GM18519 (cell line): ENCODE measurements at regions not wholly inside any gene's neighbourhood (a gene's known extent, or its start where the extent isn't known, plus 50 kb on each side); places are given as distances from the start of the nearest gene placed in this dataset.
"Not testable (repeated sequence)": the region's sequence is repeated elsewhere in the genome, so short reads cannot be mapped to it uniquely, and the experiment has no call there.

Experiments used
- ATAC-seq: cut with Tn5 transposase; IDR thresholded peaks from one replicate; pipeline ENCODE4 v1.9.1; 2021; ENCODE audit warnings: mild to moderate bottlenecking, moderate library complexity; ENCODE audit not compliant: unreplicated experiment, low FRiP score

GRCh38 chr12:72723732-72724131, 451.6 kb downstream of the TRHDE start:
- ATAC-seq, result no peak

- no peak for ATAC-seq
Measured at GRCh38 chr12:72729451-72730010, 457.4 kb downstream of the TRHDE start.

- no peak for ATAC-seq
Measured at GRCh38 chr12:72734581-72734980, 462.4 kb downstream of the TRHDE start.

GRCh38 chr12:72738811-72739210, 466.6 kb downstream of the TRHDE start:
- no peak for ATAC-seq

GRCh38 chr12:72740064-72740463, 467.9 kb downstream of the TRHDE start:
- ATAC-seq, result no peak

- ATAC-seq, result no peak
Measured at GRCh38 chr12:72742568-72742967, 470.4 kb downstream of the TRHDE start.

- no peak for ATAC-seq
Measured at GRCh38 chr12:72746048-72746447, 473.9 kb downstream of the TRHDE start.

GRCh38 chr12:72747111-72747849, 475.1 kb downstream of the TRHDE start:
- ATAC-seq, result no peak

GRCh38 chr12:72748971-72749370, 476.8 kb downstream of the TRHDE start:
- ATAC-seq, result no peak

- no peak for ATAC-seq
Measured at GRCh38 chr12:72753571-72753970, 481.4 kb downstream of the TRHDE start.

GRCh38 chr12:72754026-72754425, 481.9 kb downstream of the TRHDE start:
- ATAC-seq, result not testable (repeated sequence)

GRCh38 chr12:72766517-72766916, 494.3 kb downstream of the TRHDE start:
- ATAC-seq, result no peak

- ATAC-seq, result no peak
Measured at GRCh38 chr12:72774023-72774422, 501.9 kb downstream of the TRHDE start.

- no peak for ATAC-seq
Measured at GRCh38 chr12:72777806-72778205, 505.6 kb downstream of the TRHDE start.

- ATAC-seq, result no peak
Measured at GRCh38 chr12:72790273-72790672, 518.1 kb downstream of the TRHDE start.

- ATAC-seq, result no peak
Measured at GRCh38 chr12:72792889-72793288, 520.7 kb downstream of the TRHDE start.

GRCh38 chr12:72793796-72794195, 521.6 kb downstream of the TRHDE start:
- ATAC-seq, result no peak

- ATAC-seq, result no peak
Measured at GRCh38 chr12:72815421-72815820, 543.3 kb downstream of the TRHDE start.

GRCh38 chr12:72828662-72829324, 556.6 kb downstream of the TRHDE start:
- no peak for ATAC-seq

GRCh38 chr12:72829838-72830237, 557.7 kb downstream of the TRHDE start:
- ATAC-seq, result no peak

GRCh38 chr12:72832024-72832423, 559.9 kb downstream of the TRHDE start:
- no peak for ATAC-seq

- ATAC-seq, result no peak
Measured at GRCh38 chr12:72836194-72836593, 564.0 kb downstream of the TRHDE start.
